ENCODE measurements at regions not wholly inside any gene's neighbourhood (a gene's known extent, or its start where the extent isn't known, plus 50 kb on each side); places are given as distances from the start of the nearest gene placed in this dataset.
"Not testable (repeated sequence)": the region's sequence is repeated elsewhere in the genome, so short reads cannot be mapped to it uniquely, and the experiment has no call there.

DNA sequence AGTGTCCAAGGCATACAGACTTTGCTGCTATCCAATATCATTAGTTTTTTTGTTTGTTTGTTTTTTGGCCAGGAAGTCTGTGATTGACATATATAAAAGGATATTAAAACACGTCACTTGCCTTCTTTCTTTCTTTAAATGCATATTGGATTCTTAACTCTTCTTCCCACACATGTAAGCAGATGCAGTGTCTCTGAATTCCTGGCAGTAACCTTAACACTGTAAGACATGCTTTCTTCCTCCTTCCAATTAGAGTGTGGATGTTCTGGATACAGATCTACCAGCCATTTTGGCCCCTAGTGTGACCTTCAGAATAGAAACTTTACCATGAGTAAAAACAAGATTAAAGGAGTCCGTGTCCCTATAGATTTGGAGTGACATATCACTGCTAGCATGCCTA lies 967.4 kb upstream of the PRR20A start:
- TF ChIP-seq, protein P1, sequence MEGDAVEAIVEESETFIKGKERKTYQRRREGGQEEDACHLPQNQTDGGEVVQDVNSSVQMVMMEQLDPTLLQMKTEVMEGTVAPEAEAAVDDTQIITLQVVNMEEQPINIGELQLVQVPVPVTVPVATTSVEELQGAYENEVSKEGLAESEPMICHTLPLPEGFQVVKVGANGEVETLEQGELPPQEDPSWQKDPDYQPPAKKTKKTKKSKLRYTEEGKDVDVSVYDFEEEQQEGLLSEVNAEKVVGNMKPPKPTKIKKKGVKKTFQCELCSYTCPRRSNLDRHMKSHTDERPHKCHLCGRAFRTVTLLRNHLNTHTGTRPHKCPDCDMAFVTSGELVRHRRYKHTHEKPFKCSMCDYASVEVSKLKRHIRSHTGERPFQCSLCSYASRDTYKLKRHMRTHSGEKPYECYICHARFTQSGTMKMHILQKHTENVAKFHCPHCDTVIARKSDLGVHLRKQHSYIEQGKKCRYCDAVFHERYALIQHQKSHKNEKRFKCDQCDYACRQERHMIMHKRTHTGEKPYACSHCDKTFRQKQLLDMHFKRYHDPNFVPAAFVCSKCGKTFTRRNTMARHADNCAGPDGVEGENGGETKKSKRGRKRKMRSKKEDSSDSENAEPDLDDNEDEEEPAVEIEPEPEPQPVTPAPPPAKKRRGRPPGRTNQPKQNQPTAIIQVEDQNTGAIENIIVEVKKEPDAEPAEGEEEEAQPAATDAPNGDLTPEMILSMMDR (conservative IDR thresholded peaks at IDR 0.05) = no peak
- no peak overlapping the region for H3K4me3 Mint-ChIP-seq

DNA sequence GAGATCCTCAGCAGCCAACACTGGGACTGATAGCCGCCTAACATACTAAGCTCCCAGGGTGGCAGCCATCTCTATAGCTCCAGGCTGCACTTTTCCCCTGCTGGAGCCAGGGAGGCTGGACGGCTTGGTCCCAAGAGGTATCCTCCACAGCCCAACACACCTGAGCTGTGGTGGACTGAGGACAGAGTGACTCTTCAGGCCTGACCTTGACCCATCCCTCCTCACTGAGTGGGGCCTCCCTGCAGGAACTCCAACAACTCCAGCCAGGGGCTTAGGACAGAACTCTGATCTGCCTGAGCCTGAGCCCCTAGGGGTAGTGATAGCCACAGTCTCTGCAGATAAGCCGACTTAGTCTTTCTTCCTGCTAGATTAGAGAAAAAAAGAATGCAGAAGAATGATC lies 958.1 kb upstream of the PRR20A start:
- TF ChIP-seq, protein P1 (conservative IDR thresholded peaks at IDR 0.05) = no peak
- Mint-ChIP-seq H3K27ac (no peak overlapping the region), H3K4me3 (no peak overlapping the region), H3K9me3 (no peaks in the 10 kb centered on the region), H3K27me3 (no peaks in the 10 kb centered on the region), H3K36me3 (no peaks in the 10 kb centered on the region), H3K4me1 (ENCODE audit: unreplicated experiment) (no peaks in the 10 kb centered on the region)
- DNase-seq (ENCODE audit: extremely low spot score, unreplicated experiment) = no peak

More for the DNA sequence above, 967.4 kb upstream of the PRR20A start:
- no peaks in the 10 kb centered on the region for H3K36me3 Mint-ChIP-seq
- no peak overlapping the region for H3K27ac Mint-ChIP-seq
- no peaks in the 10 kb centered on the region for H3K9me3 Mint-ChIP-seq
- DNase-seq (ENCODE audit: extremely low spot score, unreplicated experiment) = no peak
- no peaks in the 10 kb centered on the region for H3K27me3 Mint-ChIP-seq
- peaks cover 3% of the 10 kb centered on the region for H3K4me1 Mint-ChIP-seq (ENCODE audit: unreplicated experiment)

DNA sequence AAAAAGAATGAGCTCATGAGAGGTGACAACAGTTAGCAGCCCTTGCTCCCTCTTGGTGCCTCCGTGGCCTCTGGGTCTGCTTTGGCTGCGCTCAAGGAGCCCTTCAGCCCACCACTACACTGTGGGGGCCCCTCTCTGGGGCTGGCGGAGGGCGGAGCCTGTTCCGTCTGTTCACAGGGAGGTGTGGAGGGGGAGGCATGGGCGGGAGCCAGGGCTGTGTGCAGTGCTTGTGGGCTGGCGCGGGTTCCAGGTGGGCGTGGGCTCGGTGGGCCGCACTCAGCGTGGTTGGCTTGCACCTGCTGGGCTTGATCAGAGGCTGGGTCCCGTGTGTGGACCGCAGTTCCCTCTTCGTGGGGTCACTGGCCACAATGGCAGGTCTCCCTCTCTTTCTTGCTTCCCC lies 953.4 kb upstream of the PRR20A start:
- Mint-ChIP-seq H3K4me3 (no peak overlapping the region), H3K4me1 (ENCODE audit: unreplicated experiment) (no peaks in the 10 kb centered on the region), H3K36me3 (no peaks in the 10 kb centered on the region), H3K27me3 (no peaks in the 10 kb centered on the region), H3K27ac (no peak overlapping the region), H3K9me3 (no peaks in the 10 kb centered on the region)
- TF ChIP-seq, protein P1 (conservative IDR thresholded peaks at IDR 0.05) = no peak
- no peak for DNase-seq (ENCODE audit: extremely low spot score, unreplicated experiment)

DNA sequence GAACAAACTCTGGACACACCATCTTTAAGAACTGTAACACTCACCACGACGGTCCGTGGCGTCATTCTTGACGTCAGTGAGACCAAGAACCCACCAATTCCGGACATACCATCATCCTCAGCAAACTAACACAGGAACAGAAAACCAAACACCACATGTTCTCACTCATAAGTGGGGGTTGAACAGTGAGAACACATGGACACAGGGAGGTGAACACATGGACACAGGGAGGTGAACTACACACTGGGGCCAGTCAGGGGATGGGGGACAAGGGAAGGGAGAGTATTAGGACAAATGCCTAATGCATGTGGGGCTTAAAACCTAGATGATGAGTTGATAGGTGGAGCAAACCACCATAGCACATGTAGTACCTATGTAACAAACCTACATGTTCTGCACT lies 952.1 kb upstream of the PRR20A start:
- not testable (repeated sequence) for DNase-seq (ENCODE audit: extremely low spot score, unreplicated experiment); H3K4me3 Mint-ChIP-seq; H3K27me3 Mint-ChIP-seq; H3K36me3 Mint-ChIP-seq; H3K9me3 Mint-ChIP-seq; H3K27ac Mint-ChIP-seq; H3K4me1 Mint-ChIP-seq (ENCODE audit: unreplicated experiment)

DNA sequence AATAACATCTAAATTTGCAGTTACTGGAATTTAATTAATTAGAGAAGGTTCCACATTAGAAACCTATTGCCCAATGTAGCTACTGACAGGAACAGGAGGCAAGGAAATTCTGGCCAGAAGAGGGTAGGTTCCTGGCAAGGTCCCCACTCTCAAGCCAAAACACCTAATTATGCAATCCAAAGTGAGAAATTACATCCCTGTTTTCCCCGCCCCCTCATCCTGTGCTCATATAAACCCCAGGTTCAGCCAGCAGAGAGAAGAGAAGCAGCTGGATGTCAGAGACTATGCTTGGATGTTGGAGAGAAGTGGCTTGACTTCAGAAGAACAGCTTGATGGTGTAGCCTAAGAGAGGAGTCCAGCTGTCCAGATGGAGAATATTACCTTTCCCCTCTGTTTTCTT lies 951.3 kb upstream of the PRR20A start:
- H3K4me3 Mint-ChIP-seq = no peak overlapping the region
- H3K9me3 Mint-ChIP-seq = no peaks in the 10 kb centered on the region
- no peak overlapping the region for H3K27ac Mint-ChIP-seq
- H3K27me3 Mint-ChIP-seq = no peaks in the 10 kb centered on the region
- H3K4me1 Mint-ChIP-seq (ENCODE audit: unreplicated experiment) = no peaks in the 10 kb centered on the region
- TF ChIP-seq, protein P1 (conservative IDR thresholded peaks at IDR 0.05) = no peak
- no peak for DNase-seq (ENCODE audit: extremely low spot score, unreplicated experiment)
- H3K36me3 Mint-ChIP-seq = no peaks in the 10 kb centered on the region

DNA sequence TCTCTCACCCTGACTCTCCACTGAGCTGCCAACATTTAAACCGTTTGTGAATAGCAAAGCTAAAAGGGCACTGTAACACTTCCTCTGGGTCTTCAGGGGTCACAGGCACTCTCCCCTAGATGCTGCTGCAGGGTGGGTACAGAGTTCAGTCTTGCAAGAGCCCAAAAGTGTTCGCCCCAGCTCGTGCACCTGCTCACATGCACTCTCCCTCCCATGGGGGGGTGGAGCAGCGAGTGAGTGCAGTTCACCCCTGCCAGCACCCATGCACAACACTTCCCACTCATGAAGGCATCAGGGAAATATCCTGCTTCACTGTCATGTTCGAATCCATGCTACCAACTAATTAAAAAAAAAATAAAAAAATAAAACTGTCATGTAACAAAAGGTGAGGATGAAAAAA lies 950.7 kb upstream of the PRR20A start:
- no peak for DNase-seq (ENCODE audit: extremely low spot score, unreplicated experiment)
- H3K27me3 Mint-ChIP-seq = no peaks in the 10 kb centered on the region
- H3K36me3 Mint-ChIP-seq = no peaks in the 10 kb centered on the region
- TF ChIP-seq, protein P1 (conservative IDR thresholded peaks at IDR 0.05) = no peak
- H3K9me3 Mint-ChIP-seq = no peaks in the 10 kb centered on the region
- H3K4me1 Mint-ChIP-seq (ENCODE audit: unreplicated experiment) = no peaks in the 10 kb centered on the region
- no peak overlapping the region for H3K4me3 Mint-ChIP-seq
- no peak overlapping the region for H3K27ac Mint-ChIP-seq

Measured in type B pancreatic cell (in vitro differentiated cells).